Putamen (tissue), 1 donor: ENCODE measurements at regions not wholly inside any gene's neighbourhood (a gene's known extent, or its start where the extent isn't known, plus 50 kb on each side); places are given as distances from the start of the nearest gene placed in this dataset.

ENCODE experiments used
- DNase-seq: peaks from one replicate; pipeline ENCODE4 v3.0.0-alpha.2; 2016; ENCODE audit warnings: low spot score

GRCh38 chr7:155868955-155869783 lies 56.9 kb upstream of the SHH start:
- no peak for DNase-seq

GRCh38 chr7:155867734-155868400 lies 55.6 kb upstream of the SHH start:
- no peak for DNase-seq

- no peak for DNase-seq
Observed at GRCh38 chr7:155867280-155867679, 55.0 kb upstream of the SHH start.

- DNase-seq: no peak
Observed at GRCh38 chr7:155865830-155866525, 53.7 kb upstream of the SHH start.

GRCh38 chr7:155864991-155865690 lies 52.9 kb upstream of the SHH start:
- no peak for DNase-seq

GRCh38 chr7:155864271-155864985 lies 52.2 kb upstream of the SHH start:
- DNase-seq: no peak

GRCh38 chr7:155863721-155864151 lies 51.5 kb upstream of the SHH start:
- no peak for DNase-seq

- no peak for DNase-seq
Observed at GRCh38 chr7:155862123-155862892, 50.0 kb upstream of the SHH start.
